Left colon (tissue), 2 donors: ENCODE measurements at regions not wholly inside any gene's neighbourhood (a gene's known extent, or its start where the extent isn't known, plus 50 kb on each side); places are given as distances from the start of the nearest gene placed in this dataset.

Source experiments
- ATAC-seq: fragments of 200-7000 bp; cut with Tn5 transposase; one replicate; pipeline ENCODE4 v1.9.1; 2020; ENCODE audit warnings: mild to moderate bottlenecking, moderate library complexity
- DNase-seq, 2 donors: peaks; one replicate each; pipeline ENCODE4 v3.0.0-alpha.2; 2020
- intact Hi-C, 2 donors: fragments of 100-400 bp; cut with DNase I in 1 of 2; cut with micrococcal nuclease in 1 of 2; formaldehyde crosslinking; loops; one replicate each; pipeline versions ENCODE4 v1.11.2 to v1.14.0; 2022; cut with DNase I, micrococcal nuclease
- donor health status: DM: no; HTN: no; CAD: no.
- donor health status: DM: yes; HTN: yes; CAD: no.

DNA sequence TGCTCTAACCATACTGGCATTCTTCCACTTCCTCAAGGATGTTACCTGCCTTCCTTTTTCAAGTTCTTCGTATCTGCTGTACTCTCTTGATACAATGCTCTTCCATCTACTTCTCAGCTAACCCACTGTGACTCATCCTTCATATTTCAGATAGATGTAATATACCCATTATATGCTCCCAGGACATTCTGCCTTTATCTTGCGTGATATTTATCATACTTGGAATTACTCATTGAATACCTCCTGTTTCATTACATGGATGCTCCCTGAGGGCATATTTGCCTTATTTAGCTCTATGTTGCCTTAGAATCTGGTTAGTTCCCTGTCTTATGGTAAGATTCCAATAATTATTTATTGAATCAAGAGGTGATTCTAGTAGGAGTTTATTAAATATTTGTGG is 706.4 kb downstream of the SORCS3 start:
- DNase-seq (no peak), ATAC-seq (no peak)
- intact Hi-C loops, result no loop called here

DNA sequence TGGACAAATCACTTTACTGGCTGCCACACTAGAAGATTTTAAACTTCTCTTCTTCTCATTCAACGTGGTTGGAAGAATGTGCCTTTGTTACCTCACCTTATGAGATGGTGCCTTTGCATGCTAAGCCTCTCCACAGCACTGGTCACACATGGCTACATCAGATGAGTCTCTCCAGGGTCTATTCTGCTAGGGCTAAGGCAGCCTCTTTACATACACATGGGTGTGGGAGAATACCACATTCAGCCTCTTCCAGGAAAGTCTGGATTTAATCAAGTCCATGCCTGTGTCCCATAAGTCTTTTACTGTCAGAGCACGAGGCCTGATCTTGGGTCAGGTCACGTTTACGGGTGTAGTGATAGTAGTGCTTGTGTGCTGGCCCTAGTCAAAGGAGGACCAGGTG is 701.5 kb downstream of the SORCS3 start:
- no peak for ATAC-seq
- intact Hi-C loops, result no loop called here
- DNase-seq, result no peak

DNA sequence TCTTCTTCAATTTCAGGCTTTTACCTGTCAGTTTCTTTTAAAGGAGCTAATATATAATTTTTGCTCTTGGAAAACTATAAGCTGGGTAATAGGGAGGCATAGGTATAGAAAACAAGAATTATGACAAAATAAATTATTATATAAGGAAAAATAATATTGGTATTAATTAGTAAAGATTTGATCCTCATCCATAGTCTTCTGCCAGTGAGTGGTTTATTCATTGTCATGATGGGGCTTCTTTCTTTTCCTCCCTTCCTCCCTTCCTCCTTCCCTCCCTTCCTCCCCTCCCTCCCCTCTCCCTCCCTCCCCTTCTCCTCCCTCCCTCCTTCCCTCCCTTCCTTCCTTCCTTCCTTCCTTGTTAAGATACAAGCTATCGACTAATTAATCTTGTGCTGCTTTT is 698.6 kb downstream of the SORCS3 start:
- DNase-seq (no peak), ATAC-seq (no peak)
- intact Hi-C loops, result no loop called here

DNA sequence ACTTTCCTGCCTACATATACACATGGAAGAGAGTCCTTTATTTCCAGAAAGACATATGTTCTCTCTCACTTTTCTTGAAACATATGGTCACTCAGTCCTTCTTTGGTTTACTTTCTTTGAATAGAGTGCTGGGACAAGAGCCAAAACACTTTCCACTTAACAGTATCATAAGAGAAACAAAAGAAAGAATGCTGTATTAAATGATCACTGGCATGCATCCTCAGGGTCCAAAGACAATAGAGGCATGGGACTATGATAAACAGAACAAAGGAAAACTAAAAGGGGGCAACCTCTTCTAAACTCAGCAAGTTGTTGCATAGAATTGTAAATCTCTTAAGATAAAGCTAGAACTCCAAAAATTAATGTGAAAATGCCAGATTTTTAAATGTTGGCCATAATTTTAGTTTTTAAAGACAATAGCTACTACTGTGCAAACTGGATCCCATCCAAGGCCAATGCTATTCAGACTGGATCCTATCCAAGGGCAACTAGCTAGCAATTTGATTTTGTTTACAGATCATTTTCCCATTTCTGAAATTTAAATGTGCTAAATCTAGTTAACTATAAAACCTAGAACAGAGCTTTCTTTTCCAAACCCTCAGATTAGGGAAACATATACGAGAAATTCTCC is 687.5 kb downstream of the SORCS3 start:
- intact Hi-C loops, result no loop called here
- no peak for ATAC-seq
- no peak for DNase-seq
